Memory B cell (primary cell): ENCODE measurements at regions not wholly inside any gene's neighbourhood (a gene's known extent, or its start where the extent isn't known, plus 50 kb on each side); places are given as distances from the start of the nearest gene placed in this dataset.

Experiments used
- ATAC-seq: fragments of 150-1000 bp; cut with Tn5 transposase; 2 replicates; pipeline ENCODE4 v1.10.0; 2021; ENCODE audit warnings: low read depth, mild to moderate bottlenecking, moderate library complexity
- DNase-seq, 2 donors: peaks; one replicate each; pipeline ENCODE4 v3.0.0; 2022; ENCODE audit warnings: low spot score in 2 of 2
- H3K27ac Mint-ChIP-seq: one replicate; pipeline ENCODE4 v1.8.0; 2022; ENCODE audit warnings: mild to moderate bottlenecking, moderate library complexity, mixed read lengths
- H3K27me3 Mint-ChIP-seq: one replicate; pipeline ENCODE4 v1.8.0; 2022; ENCODE audit warnings: mixed read lengths
- H3K36me3 Mint-ChIP-seq: one replicate; pipeline ENCODE4 v1.8.0; 2022; ENCODE audit warnings: mild to moderate bottlenecking, mixed read lengths
- H3K4me1 Mint-ChIP-seq: one replicate; pipeline ENCODE4 v1.8.0; 2022; ENCODE audit warnings: mixed read lengths
- H3K4me3 Mint-ChIP-seq: one replicate; pipeline ENCODE4 v1.8.0; 2022; ENCODE audit warnings: mild to moderate bottlenecking, moderate library complexity, mixed read lengths
- H3K9me3 Mint-ChIP-seq: one replicate; pipeline ENCODE4 v1.8.0; 2022; ENCODE audit warnings: mixed read lengths

DNA sequence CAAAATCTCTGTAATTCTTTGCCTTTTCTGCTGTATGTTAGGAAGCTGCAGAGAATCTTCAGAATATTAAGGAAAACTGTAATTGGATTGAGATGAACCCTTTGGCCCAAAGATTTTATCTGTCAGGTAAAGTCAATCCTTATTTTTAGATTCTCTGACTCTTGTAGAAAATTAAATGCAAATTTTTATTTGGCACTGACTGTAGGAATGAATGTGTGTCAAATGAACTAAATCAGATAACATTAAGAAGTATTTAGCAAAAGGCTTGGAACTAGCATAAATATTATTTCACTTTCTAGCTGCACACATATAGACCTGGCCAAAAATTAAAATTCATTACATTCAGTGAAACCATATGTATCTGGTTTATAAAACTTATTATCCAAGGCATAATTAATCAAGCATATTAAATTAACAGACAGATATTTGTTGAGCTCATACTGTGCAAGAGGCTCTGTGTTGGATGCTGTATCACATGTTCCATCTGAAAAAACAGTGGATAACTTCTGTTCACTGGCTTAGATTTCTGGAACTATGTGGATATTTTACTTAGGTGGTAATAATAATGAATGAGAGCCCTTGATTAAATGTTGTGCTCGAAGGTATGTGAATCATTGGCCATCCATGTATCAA, 124.8 kb downstream of the HDGFL1 start:
- H3K27ac Mint-ChIP-seq, result no peak overlapping the region
- H3K4me1 Mint-ChIP-seq, result no peaks in the 10 kb centered on the region
- H3K4me3 Mint-ChIP-seq, result no peak overlapping the region
- DNase-seq (no peak), ATAC-seq (no peak)
- no peaks in the 10 kb centered on the region for H3K27me3 Mint-ChIP-seq
- no peaks in the 10 kb centered on the region for H3K36me3 Mint-ChIP-seq
- peaks cover 4% of the 10 kb centered on the region for H3K9me3 Mint-ChIP-seq

DNA sequence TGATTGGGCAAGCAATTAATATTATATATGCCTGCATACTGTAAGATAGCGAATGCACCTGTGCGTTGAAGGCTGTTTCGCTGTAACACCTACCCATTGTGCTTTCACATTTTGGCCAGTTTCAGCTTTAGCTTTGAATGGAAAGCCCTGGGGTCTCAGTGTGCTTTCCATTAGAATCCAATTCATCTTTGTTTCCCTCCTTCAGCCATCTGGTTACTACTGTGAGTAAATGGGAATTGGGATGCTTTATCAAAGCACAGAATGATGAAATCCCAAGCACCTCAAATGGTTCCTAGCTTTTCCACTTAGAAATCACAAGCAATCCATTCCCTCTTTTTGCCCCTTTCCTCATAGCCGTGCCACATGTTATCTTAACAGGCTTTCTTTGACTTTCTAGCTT, 127.1 kb downstream of the HDGFL1 start:
- no peak overlapping the region for H3K4me3 Mint-ChIP-seq
- ATAC-seq (no peak), DNase-seq (no peak)
- H3K27me3 Mint-ChIP-seq, result no peaks in the 10 kb centered on the region
- H3K27ac Mint-ChIP-seq, result no peak overlapping the region
- H3K36me3 Mint-ChIP-seq, result no peaks in the 10 kb centered on the region
- H3K9me3 Mint-ChIP-seq, result peaks cover under 1% of the 10 kb centered on the region
- H3K4me1 Mint-ChIP-seq, result no peaks in the 10 kb centered on the region

DNA sequence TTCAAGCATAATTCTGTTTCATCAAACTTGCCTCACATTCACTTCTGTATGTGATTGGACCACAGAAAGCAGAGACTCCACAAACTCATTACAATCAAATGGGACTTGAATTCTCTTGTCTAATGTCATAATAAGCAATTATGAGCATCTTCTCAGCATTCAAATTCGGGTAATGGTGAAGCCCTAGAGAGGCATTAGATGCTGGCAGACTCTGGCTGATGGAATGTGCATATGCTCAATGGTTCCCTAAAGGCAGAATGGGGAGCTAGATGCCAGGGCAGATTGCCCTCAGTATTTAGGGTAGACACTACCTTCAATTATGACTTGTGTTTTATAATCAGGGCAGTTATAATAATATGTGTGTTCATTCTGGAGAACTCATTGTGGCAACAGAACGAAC, 127.9 kb downstream of the HDGFL1 start:
- no peaks in the 10 kb centered on the region for H3K36me3 Mint-ChIP-seq
- H3K4me1 Mint-ChIP-seq, result no peaks in the 10 kb centered on the region
- no peak for ATAC-seq

DNA sequence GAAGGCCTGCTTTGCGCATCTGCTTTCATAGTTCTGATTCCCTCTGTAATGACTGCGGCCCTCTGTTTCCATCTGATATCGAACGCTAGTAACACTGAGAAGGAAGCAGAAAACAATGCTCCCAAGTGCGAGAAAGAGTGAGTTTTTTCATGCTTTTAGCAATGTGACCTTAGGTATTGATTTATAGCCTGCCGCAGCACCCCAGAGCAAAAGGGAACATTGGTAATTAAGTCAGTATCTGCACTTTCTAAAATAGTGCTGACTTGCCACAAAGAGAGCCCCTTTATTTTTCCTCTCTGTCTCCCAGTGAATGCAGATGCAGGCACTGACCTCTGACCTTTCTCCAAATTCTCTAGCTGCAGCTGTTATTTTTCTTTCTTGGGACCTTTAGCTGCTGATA, 129.8 kb downstream of the HDGFL1 start:
- Mint-ChIP-seq H3K4me1 (no peaks in the 10 kb centered on the region), H3K4me3 (no peak overlapping the region), H3K27ac (no peak overlapping the region), H3K36me3 (no peaks in the 10 kb centered on the region), H3K27me3 (no peaks in the 10 kb centered on the region), H3K9me3 (peaks cover 5% of the 10 kb centered on the region)
- DNase-seq, result no peak
- no peak for ATAC-seq

More for the DNA sequence above, 127.9 kb downstream of the HDGFL1 start:
- H3K4me3 Mint-ChIP-seq, result no peak overlapping the region
- H3K9me3 Mint-ChIP-seq, result peaks cover 3% of the 10 kb centered on the region
- H3K27me3 Mint-ChIP-seq, result no peaks in the 10 kb centered on the region
- no peak for DNase-seq
- H3K27ac Mint-ChIP-seq, result no peak overlapping the region

DNA sequence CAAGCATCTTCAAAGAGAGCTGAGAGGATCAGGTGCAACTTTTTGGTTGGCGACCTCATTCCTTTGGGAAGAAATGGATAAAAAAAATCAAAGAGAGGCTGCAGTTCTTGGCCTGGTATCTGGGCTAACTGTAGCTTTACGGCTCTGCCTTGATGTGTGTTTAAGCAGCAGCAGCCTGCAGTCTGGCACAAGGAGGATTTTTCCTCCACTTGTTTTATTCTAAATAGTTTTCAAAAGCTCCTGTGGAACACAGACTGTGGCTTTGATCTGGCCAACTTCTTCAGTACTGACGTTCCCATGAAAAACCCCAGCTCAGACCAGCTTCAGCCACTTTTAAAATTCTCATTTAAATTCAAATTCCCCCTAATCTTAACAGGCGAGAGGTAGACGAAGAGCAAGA, 137.3 kb downstream of the HDGFL1 start:
- H3K27me3 Mint-ChIP-seq, result no peaks in the 10 kb centered on the region
- peaks cover 4% of the 10 kb centered on the region for H3K9me3 Mint-ChIP-seq

DNA sequence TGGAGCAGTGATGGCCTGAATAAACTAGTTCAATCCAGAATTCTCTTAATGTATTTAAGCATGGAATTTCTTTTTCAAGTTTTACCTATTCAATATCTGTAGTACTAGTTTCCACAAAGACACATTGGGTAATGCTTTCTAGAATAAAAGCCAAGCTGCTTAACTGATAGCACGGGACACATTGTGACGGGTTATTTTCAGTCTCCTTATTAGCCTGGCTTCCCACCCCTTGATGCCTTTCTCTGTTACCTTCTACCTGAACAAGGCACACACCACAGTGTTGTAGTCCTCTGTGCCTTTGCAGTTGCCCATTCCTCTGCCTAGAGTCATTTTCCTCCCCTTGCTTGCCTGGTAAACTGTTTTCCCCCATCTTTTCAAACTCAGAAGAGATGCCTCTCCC, 139.1 kb downstream of the HDGFL1 start:
- ATAC-seq, result no peak

More for the DNA sequence above, 137.3 kb downstream of the HDGFL1 start:
- H3K4me3 Mint-ChIP-seq, result no peak overlapping the region
- H3K4me1 Mint-ChIP-seq, result no peaks in the 10 kb centered on the region
- H3K27ac Mint-ChIP-seq, result no peak overlapping the region
- no peak for ATAC-seq
- no peak for DNase-seq
- H3K36me3 Mint-ChIP-seq, result no peaks in the 10 kb centered on the region

DNA sequence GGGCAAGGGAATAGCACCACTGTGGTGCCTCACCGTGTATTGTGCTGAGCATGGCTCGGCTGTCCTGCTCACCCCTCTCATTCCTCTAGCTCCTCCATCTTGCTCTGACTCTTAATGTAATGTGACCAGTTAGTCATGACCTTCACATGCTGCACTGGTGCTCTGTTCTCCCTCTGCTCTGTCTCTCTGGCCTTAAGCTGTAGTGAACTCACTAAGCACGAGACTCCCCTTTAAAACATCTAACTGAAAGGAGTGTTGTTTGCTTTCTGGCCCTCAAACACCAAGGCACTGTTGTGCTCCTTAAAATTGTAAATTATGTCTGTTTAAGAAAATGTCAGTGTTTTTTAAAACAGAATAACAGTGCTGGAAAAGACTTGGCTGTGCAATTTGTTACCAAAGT, 140.4 kb downstream of the HDGFL1 start:
- no peak for DNase-seq
- Mint-ChIP-seq H3K36me3 (no peaks in the 10 kb centered on the region), H3K27ac (no peak overlapping the region), H3K4me1 (no peaks in the 10 kb centered on the region), H3K4me3 (no peak overlapping the region), H3K27me3 (no peaks in the 10 kb centered on the region), H3K9me3 (no peaks in the 10 kb centered on the region)
- no peak for ATAC-seq

More for the DNA sequence above, 139.1 kb downstream of the HDGFL1 start:
- no peak overlapping the region for H3K4me3 Mint-ChIP-seq
- H3K27me3 Mint-ChIP-seq, result no peaks in the 10 kb centered on the region
- H3K36me3 Mint-ChIP-seq, result no peaks in the 10 kb centered on the region
- H3K27ac Mint-ChIP-seq, result no peak overlapping the region
- H3K4me1 Mint-ChIP-seq, result no peaks in the 10 kb centered on the region
- no peaks in the 10 kb centered on the region for H3K9me3 Mint-ChIP-seq
- no peak for DNase-seq

DNA sequence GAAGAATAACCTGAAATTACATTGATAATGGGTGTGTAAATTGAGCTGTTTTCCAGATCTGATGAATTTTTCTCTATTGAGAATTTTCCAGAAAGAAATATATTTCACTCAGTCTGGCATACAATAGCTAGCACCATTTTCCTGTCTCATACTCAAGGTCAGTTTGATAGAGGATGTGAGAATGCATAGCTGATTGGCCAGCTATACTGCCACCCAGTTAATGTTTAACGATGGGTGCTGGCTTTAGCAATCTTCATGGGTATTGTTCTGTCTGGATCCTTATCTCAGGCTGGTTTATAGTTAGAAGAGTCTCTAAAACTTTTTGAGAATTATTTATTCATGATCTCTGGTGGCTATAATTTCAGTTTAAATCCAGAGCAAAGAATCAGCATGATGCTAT, 147.4 kb downstream of the HDGFL1 start:
- Mint-ChIP-seq H3K4me1 (no peaks in the 10 kb centered on the region), H3K4me3 (no peak overlapping the region), H3K36me3 (no peaks in the 10 kb centered on the region), H3K27me3 (no peaks in the 10 kb centered on the region), H3K9me3 (peaks cover 2% of the 10 kb centered on the region), H3K27ac (no peak overlapping the region)
- ATAC-seq, result no peak
- DNase-seq, result no peak

DNA sequence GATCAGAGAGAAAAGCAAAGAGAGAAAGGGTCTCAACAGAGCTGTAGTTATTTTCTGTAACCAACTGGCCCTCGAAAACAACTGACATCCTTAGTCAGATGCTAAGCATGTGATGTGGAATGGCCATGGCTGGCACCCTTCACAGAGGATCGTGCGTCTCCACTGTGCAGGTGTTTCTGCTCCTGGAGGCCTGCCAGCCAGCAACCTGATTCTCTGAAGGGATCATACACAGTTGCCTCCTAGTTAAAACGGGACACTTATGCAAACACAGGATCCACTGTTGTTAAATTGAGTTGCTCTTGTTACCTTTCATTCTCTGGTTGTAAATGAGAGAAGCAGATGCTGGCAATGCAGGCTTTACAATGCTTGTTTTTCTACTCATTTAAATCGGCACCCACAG, 148.5 kb downstream of the HDGFL1 start:
- Mint-ChIP-seq H3K36me3 (no peaks in the 10 kb centered on the region), H3K4me1 (no peaks in the 10 kb centered on the region), H3K9me3 (peaks cover 5% of the 10 kb centered on the region), H3K27me3 (no peaks in the 10 kb centered on the region), H3K4me3 (no peak overlapping the region), H3K27ac (no peak overlapping the region)
- ATAC-seq (no peak), DNase-seq (no peak)

DNA sequence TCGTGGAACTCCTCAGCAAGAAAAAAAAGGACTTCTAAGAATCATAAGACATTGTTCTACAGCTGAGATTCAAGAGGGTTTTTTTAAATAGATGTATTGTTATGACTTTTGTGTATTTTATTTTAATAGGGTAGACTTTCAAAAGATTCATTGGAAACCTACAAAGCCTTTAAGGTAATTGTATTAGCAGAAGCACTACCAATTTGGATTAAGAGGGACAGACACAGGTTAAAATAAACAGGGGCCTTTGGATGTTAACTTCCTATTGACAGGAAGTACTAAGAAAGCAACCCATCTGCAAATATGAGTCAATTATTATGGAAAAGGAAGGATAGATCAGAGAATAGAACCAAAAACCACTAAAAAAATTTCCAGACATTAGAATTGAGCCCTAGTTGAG, 153.5 kb downstream of the HDGFL1 start:
- Mint-ChIP-seq H3K36me3 (no peaks in the 10 kb centered on the region), H3K4me1 (no peaks in the 10 kb centered on the region), H3K27me3 (no peaks in the 10 kb centered on the region), H3K4me3 (no peak overlapping the region), H3K27ac (no peak overlapping the region), H3K9me3 (peaks cover 7% of the 10 kb centered on the region)
- no peak for ATAC-seq
- no peak for DNase-seq

DNA sequence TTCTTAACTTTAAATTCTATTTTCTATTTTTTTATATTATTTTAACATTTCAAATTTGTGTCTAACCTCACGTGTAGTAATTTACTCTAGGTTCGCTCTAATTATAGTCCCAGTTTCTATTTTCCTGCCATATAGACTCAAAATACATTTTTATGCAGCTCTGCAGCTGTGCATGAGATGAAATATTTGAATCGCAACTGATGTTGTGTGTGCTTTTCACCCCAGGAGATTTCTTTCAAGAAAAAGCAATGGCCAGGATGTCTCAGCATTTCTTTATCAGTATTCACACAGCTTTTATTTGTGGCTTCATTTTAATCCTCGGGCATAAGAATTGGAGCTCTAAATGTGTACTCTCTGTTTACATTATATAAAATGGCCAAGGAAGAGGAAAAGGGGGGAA, 157.6 kb downstream of the HDGFL1 start:
- Mint-ChIP-seq H3K27me3 (no peaks in the 10 kb centered on the region), H3K36me3 (no peaks in the 10 kb centered on the region), H3K9me3 (peaks cover 5% of the 10 kb centered on the region), H3K4me1 (no peaks in the 10 kb centered on the region), H3K27ac (no peak overlapping the region), H3K4me3 (no peak overlapping the region)
- DNase-seq, result no peak
- no peak for ATAC-seq

DNA sequence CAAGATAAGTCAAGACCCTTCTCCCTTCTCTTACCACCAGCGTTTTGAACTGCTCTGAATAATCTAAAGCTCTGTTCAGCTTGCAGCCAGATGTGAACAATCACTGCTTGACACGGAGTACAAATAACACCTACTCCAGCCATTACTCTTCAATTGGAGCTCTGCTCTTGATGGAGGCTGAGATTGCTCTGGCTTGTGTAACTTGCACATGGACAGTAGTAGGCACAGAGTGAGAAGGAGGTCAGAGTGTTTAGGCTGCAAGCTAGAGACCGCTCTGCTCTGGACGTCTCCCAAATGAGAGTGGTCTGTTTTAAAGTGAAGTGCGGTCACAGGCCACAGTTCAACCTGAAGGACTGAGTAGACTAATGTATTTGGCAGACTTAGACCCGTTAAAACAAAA, 158.3 kb downstream of the HDGFL1 start:
- no peaks in the 10 kb centered on the region for H3K27me3 Mint-ChIP-seq
- H3K4me3 Mint-ChIP-seq, result no peak overlapping the region
- DNase-seq (no peak), ATAC-seq (no peak)
- H3K4me1 Mint-ChIP-seq, result no peaks in the 10 kb centered on the region
- peaks cover 4% of the 10 kb centered on the region for H3K9me3 Mint-ChIP-seq
- no peak overlapping the region for H3K27ac Mint-ChIP-seq
- no peaks in the 10 kb centered on the region for H3K36me3 Mint-ChIP-seq

DNA sequence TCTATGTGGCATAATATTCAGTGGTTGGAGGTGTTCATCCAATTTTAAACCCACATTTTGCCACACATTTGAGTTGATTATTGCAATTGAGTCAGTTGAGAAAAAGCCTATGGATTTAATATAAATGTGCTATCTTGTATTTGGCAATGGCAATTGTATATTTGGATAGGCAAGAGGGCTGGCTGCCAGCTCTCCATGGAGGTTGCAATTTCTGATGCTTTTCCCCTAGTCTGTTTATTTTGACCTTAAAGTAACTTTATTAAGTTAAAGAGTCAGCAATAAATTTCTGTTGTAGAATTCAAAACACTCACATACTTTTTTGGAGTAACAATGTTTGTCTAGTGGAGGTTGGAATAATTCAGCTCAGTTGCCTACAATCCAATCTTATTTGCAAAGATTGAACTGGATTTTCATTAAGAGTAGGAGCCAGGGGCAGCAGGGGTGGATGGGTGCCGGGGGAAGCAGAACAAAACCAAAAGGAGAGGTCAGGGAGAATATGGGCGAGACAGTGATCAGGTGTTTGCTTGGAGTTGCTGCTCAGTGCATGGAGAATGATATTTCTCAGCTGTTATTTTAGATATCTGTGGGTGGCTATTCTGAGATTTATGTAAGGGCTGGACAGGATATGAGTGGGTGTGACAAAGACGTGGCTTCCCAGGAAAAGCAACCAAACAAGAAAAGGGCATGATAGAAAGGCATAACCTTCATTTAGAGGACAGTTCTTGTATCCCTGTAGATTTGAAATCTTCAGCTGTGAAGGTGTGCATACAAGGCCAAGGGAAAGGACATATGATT, 163.0 kb downstream of the HDGFL1 start:
- no peaks in the 10 kb centered on the region for H3K4me1 Mint-ChIP-seq
- peaks cover 11% of the 10 kb centered on the region for H3K9me3 Mint-ChIP-seq
- H3K36me3 Mint-ChIP-seq, result no peaks in the 10 kb centered on the region
- ATAC-seq, result no peak
- H3K27ac Mint-ChIP-seq, result no peak overlapping the region
- no peaks in the 10 kb centered on the region for H3K27me3 Mint-ChIP-seq
- no peak overlapping the region for H3K4me3 Mint-ChIP-seq
- no peak for DNase-seq

DNA sequence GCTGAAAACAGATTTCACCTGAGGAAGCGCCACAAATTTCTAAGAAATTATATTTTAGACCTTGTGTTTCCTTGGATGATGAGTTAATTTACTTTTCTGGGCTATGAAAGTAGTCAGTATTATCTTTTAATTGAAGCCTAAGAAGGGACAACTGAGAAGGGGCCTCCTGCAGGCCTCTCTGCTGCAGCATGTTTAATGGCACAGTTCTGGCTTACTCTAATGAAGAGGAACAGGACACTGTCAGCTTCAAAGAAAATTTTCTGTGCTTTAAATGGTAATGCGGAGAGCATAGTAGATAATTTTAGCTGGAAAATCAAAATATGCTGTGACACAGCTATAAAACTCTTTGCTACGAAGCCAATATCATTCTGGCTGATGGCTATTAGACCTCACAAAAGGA, 167.4 kb downstream of the HDGFL1 start:
- no peaks in the 10 kb centered on the region for H3K27me3 Mint-ChIP-seq
- no peak overlapping the region for H3K27ac Mint-ChIP-seq
- no peaks in the 10 kb centered on the region for H3K4me1 Mint-ChIP-seq
- no peaks in the 10 kb centered on the region for H3K36me3 Mint-ChIP-seq
- no peak overlapping the region for H3K4me3 Mint-ChIP-seq
- no peak for DNase-seq
- H3K9me3 Mint-ChIP-seq, result peaks cover 9% of the 10 kb centered on the region
- no peak for ATAC-seq

DNA sequence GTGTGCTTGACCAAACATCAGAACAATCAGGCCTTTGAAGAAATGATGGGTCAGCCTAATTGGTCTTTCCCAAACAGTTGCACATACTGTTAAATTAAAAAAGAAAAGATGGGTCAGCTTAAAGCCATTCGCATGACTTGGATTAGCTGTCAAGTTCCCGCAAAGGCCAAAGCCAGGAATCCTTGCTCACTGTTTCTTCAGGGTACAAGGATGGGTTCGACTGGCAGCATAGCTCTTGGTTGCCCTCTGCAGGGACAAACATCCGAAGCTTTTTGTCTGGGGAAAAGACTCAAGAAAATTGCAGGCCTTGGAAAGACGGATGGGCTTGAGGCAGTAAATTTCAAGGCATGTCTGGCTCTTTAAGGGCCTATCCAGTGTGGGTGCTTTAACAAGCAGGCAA, 168.0 kb downstream of the HDGFL1 start:
- peaks cover 11% of the 10 kb centered on the region for H3K9me3 Mint-ChIP-seq
- ATAC-seq (no peak), DNase-seq (no peak)
- no peaks in the 10 kb centered on the region for H3K4me1 Mint-ChIP-seq
- no peaks in the 10 kb centered on the region for H3K36me3 Mint-ChIP-seq
- no peaks in the 10 kb centered on the region for H3K27me3 Mint-ChIP-seq
- no peak overlapping the region for H3K27ac Mint-ChIP-seq
- no peak overlapping the region for H3K4me3 Mint-ChIP-seq
